ENCODE measurements at regions not wholly inside any gene's neighbourhood (a gene's known extent, or its start where the extent isn't known, plus 50 kb on each side); places are given as distances from the start of the nearest gene placed in this dataset.
"Not testable (repeated sequence)": the region's sequence is repeated elsewhere in the genome, so short reads cannot be mapped to it uniquely, and the experiment has no call there.

GRCh38 chr18:25538175-25538922 is 186.4 kb upstream of the ZNF521 start:
- Histone ChIP-seq H3K4me2 (ENCODE audit: low read depth, low read length, poor library complexity, severe bottlenecking) (no peak overlapping the region), H3K36me3 (ENCODE audit: insufficient read depth, low read length) (no peaks in the 10 kb centered on the region), H2AFZ (ENCODE audit: low read length) (no peak overlapping the region), H3K79me2 (ENCODE audit: low read length) (no peaks in the 10 kb centered on the region), H3K27me3 (ENCODE audit: low read length) (no peaks in the 10 kb centered on the region), H3K9me3 (ENCODE audit: low read length) (no peaks in the 10 kb centered on the region), H4K20me1 (ENCODE audit: insufficient read depth, low read depth, low read length) (no peaks in the 10 kb centered on the region), H3K9me2 (replicated peaks; ENCODE audit: insufficient read depth, low read length) (no peaks in the 10 kb centered on the region), H3K4me3 (ENCODE audit: low read length) (no peak overlapping the region), H3K27ac (ENCODE audit: low read length) (no peak overlapping the region), H3K9ac (ENCODE audit: low read length) (no peak overlapping the region), H3K4me1 (ENCODE audit: low read length) (no peaks in the 10 kb centered on the region)
- DNase-seq, result no peak

GRCh38 chr18:25535495-25535894 is 183.5 kb upstream of the ZNF521 start:
- no peak overlapping the region for H3K4me2 ChIP-seq (ENCODE audit: low read depth, low read length, poor library complexity, severe bottlenecking)
- H3K9ac ChIP-seq (ENCODE audit: low read length), result no peak overlapping the region
- no peak for DNase-seq
- no peak overlapping the region for H3K27ac ChIP-seq (ENCODE audit: low read length)
- no peaks in the 10 kb centered on the region for H3K9me2 ChIP-seq (replicated peaks; ENCODE audit: insufficient read depth, low read length)
- H3K4me3 ChIP-seq (ENCODE audit: low read length), result no peak overlapping the region
- H3K36me3 ChIP-seq (ENCODE audit: insufficient read depth, low read length), result no peaks in the 10 kb centered on the region
- no peak overlapping the region for H2AFZ ChIP-seq (ENCODE audit: low read length)
- no peaks in the 10 kb centered on the region for H3K4me1 ChIP-seq (ENCODE audit: low read length)
- no peaks in the 10 kb centered on the region for H4K20me1 ChIP-seq (ENCODE audit: insufficient read depth, low read depth, low read length)
- H3K79me2 ChIP-seq (ENCODE audit: low read length), result no peaks in the 10 kb centered on the region
- no peaks in the 10 kb centered on the region for H3K9me3 ChIP-seq (ENCODE audit: low read length)
- no peaks in the 10 kb centered on the region for H3K27me3 ChIP-seq (ENCODE audit: low read length)

- Histone ChIP-seq H3K4me1 (ENCODE audit: low read length) (no peaks in the 10 kb centered on the region), H3K4me2 (ENCODE audit: low read depth, low read length, poor library complexity, severe bottlenecking) (no peak overlapping the region)
- DNase-seq, result no peak
Observed at GRCh38 chr18:25534401-25534800, 182.4 kb upstream of the ZNF521 start.

GRCh38 chr18:25533218-25533617 is 181.3 kb upstream of the ZNF521 start:
- H3K36me3 ChIP-seq (ENCODE audit: insufficient read depth, low read length), result no peaks in the 10 kb centered on the region
- H3K4me1 ChIP-seq (ENCODE audit: low read length), result no peaks in the 10 kb centered on the region
- H3K27me3 ChIP-seq (ENCODE audit: low read length), result no peaks in the 10 kb centered on the region
- no peaks in the 10 kb centered on the region for H3K9me3 ChIP-seq (ENCODE audit: low read length)
- no peak overlapping the region for H2AFZ ChIP-seq (ENCODE audit: low read length)
- H3K79me2 ChIP-seq (ENCODE audit: low read length), result no peaks in the 10 kb centered on the region
- no peaks in the 10 kb centered on the region for H3K9me2 ChIP-seq (replicated peaks; ENCODE audit: insufficient read depth, low read length)
- no peak overlapping the region for H3K27ac ChIP-seq (ENCODE audit: low read length)
- no peak overlapping the region for H3K9ac ChIP-seq (ENCODE audit: low read length)
- no peak overlapping the region for H3K4me2 ChIP-seq (ENCODE audit: low read depth, low read length, poor library complexity, severe bottlenecking)
- DNase-seq, result no peak
- no peak overlapping the region for H3K4me3 ChIP-seq (ENCODE audit: low read length)
- H4K20me1 ChIP-seq (ENCODE audit: insufficient read depth, low read depth, low read length), result no peaks in the 10 kb centered on the region

More at GRCh38 chr18:25534401-25534800, 182.4 kb upstream of the ZNF521 start:
- H3K9me2 ChIP-seq (replicated peaks; ENCODE audit: insufficient read depth, low read length), result no peaks in the 10 kb centered on the region
- no peaks in the 10 kb centered on the region for H4K20me1 ChIP-seq (ENCODE audit: insufficient read depth, low read depth, low read length)
- no peaks in the 10 kb centered on the region for H3K36me3 ChIP-seq (ENCODE audit: insufficient read depth, low read length)
- no peak overlapping the region for H3K9ac ChIP-seq (ENCODE audit: low read length)
- no peak overlapping the region for H2AFZ ChIP-seq (ENCODE audit: low read length)
- no peak overlapping the region for H3K27ac ChIP-seq (ENCODE audit: low read length)
- H3K4me3 ChIP-seq (ENCODE audit: low read length), result no peak overlapping the region
- no peaks in the 10 kb centered on the region for H3K79me2 ChIP-seq (ENCODE audit: low read length)
- H3K27me3 ChIP-seq (ENCODE audit: low read length), result no peaks in the 10 kb centered on the region
- no peaks in the 10 kb centered on the region for H3K9me3 ChIP-seq (ENCODE audit: low read length)

- Histone ChIP-seq H3K4me1 (ENCODE audit: low read length) (no peaks in the 10 kb centered on the region), H3K4me2 (ENCODE audit: low read depth, low read length, poor library complexity, severe bottlenecking) (no peak overlapping the region), H3K79me2 (ENCODE audit: low read length) (no peaks in the 10 kb centered on the region), H3K9me2 (replicated peaks; ENCODE audit: insufficient read depth, low read length) (no peaks in the 10 kb centered on the region), H3K4me3 (ENCODE audit: low read length) (no peak overlapping the region), H4K20me1 (ENCODE audit: insufficient read depth, low read depth, low read length) (no peaks in the 10 kb centered on the region), H3K9ac (ENCODE audit: low read length) (no peak overlapping the region), H3K27me3 (ENCODE audit: low read length) (no peaks in the 10 kb centered on the region), H3K27ac (ENCODE audit: low read length) (no peak overlapping the region), H3K36me3 (ENCODE audit: insufficient read depth, low read length) (no peaks in the 10 kb centered on the region), H3K9me3 (ENCODE audit: low read length) (no peaks in the 10 kb centered on the region), H2AFZ (ENCODE audit: low read length) (no peak overlapping the region)
- DNase-seq, result no peak
Observed at GRCh38 chr18:25531207-25531606, 179.2 kb upstream of the ZNF521 start.

GRCh38 chr18:25525789-25526188 is 173.8 kb upstream of the ZNF521 start:
- H3K4me3 ChIP-seq (ENCODE audit: low read length); H3K9me2 ChIP-seq (replicated peaks; ENCODE audit: insufficient read depth, low read length); H3K79me2 ChIP-seq (ENCODE audit: low read length); H3K9ac ChIP-seq (ENCODE audit: low read length); H3K4me2 ChIP-seq (ENCODE audit: low read depth, low read length, poor library complexity, severe bottlenecking); H3K4me1 ChIP-seq (ENCODE audit: low read length); DNase-seq; H3K9me3 ChIP-seq (ENCODE audit: low read length); H2AFZ ChIP-seq (ENCODE audit: low read length); H3K36me3 ChIP-seq (ENCODE audit: insufficient read depth, low read length); H4K20me1 ChIP-seq (ENCODE audit: insufficient read depth, low read depth, low read length); H3K27ac ChIP-seq (ENCODE audit: low read length); H3K27me3 ChIP-seq (ENCODE audit: low read length): not testable (repeated sequence)

GRCh38 chr18:25518716-25519053 is 166.7 kb upstream of the ZNF521 start:
- H3K4me3 ChIP-seq (ENCODE audit: low read length), result no peak overlapping the region
- H3K27ac ChIP-seq (ENCODE audit: low read length), result no peak overlapping the region
- H3K36me3 ChIP-seq (ENCODE audit: insufficient read depth, low read length), result no peaks in the 10 kb centered on the region
- no peaks in the 10 kb centered on the region for H3K9me2 ChIP-seq (replicated peaks; ENCODE audit: insufficient read depth, low read length)
- peak overlapping the region; percentile 24 for H3K4me2 ChIP-seq (ENCODE audit: low read depth, low read length, poor library complexity, severe bottlenecking)
- H4K20me1 ChIP-seq (ENCODE audit: insufficient read depth, low read depth, low read length), result no peaks in the 10 kb centered on the region
- H2AFZ ChIP-seq (ENCODE audit: low read length), result no peak overlapping the region
- H3K79me2 ChIP-seq (ENCODE audit: low read length), result no peaks in the 10 kb centered on the region
- no peaks in the 10 kb centered on the region for H3K9me3 ChIP-seq (ENCODE audit: low read length)
- no peak overlapping the region for H3K9ac ChIP-seq (ENCODE audit: low read length)
- peak; percentile 68 for DNase-seq
- H3K27me3 ChIP-seq (ENCODE audit: low read length), result no peaks in the 10 kb centered on the region
- H3K4me1 ChIP-seq (ENCODE audit: low read length), result peaks cover 8% of the 10 kb centered on the region

GRCh38 chr18:25517881-25518715 is 166.1 kb upstream of the ZNF521 start:
- Histone ChIP-seq H3K4me3 (ENCODE audit: low read length) (no peak overlapping the region), H3K27me3 (ENCODE audit: low read length) (no peaks in the 10 kb centered on the region), H2AFZ (ENCODE audit: low read length) (no peak overlapping the region), H3K36me3 (ENCODE audit: insufficient read depth, low read length) (no peaks in the 10 kb centered on the region), H3K79me2 (ENCODE audit: low read length) (no peaks in the 10 kb centered on the region), H3K9me2 (replicated peaks; ENCODE audit: insufficient read depth, low read length) (no peaks in the 10 kb centered on the region), H3K4me2 (ENCODE audit: low read depth, low read length, poor library complexity, severe bottlenecking) (peak overlapping the region; percentile 24), H3K9me3 (ENCODE audit: low read length) (no peaks in the 10 kb centered on the region), H4K20me1 (ENCODE audit: insufficient read depth, low read depth, low read length) (no peaks in the 10 kb centered on the region), H3K4me1 (ENCODE audit: low read length) (peaks cover 8% of the 10 kb centered on the region), H3K9ac (ENCODE audit: low read length) (no peak overlapping the region), H3K27ac (ENCODE audit: low read length) (no peak overlapping the region)
- no peak for DNase-seq

Measured in Karpas-422 (cell line).